Brain microvascular endothelial cell (primary cell): ENCODE measurements at regions not wholly inside any gene's neighbourhood (a gene's known extent, or its start where the extent isn't known, plus 50 kb on each side); places are given as distances from the start of the nearest gene placed in this dataset.

ENCODE experiments used
- DNase-seq: peaks from one replicate; pipeline ENCODE4 v3.0.0-alpha.2; 2020
- H3K27ac ChIP-seq: fragments of 250-450 bp; sonication (Bioruptor Pico); 2 replicates; pipeline ENCODE4 v1.5.1; 2020; ENCODE audit warnings: mild to moderate bottlenecking, moderate library complexity
- H3K27me3 ChIP-seq: fragments of 250-450 bp; sonication (Bioruptor Pico); replicated peaks from 2 replicates; pipeline ENCODE4 v1.5.1; 2020; ENCODE audit warnings: mild to moderate bottlenecking
- H3K36me3 ChIP-seq: fragments of 250-450 bp; sonication (Bioruptor Pico); replicated peaks from 2 replicates; pipeline ENCODE4 v1.5.1; 2020; ENCODE audit warnings: mild to moderate bottlenecking
- H3K4me3 ChIP-seq: 2 replicates; pipeline ENCODE4 v1.5.1; 2011; ENCODE audit warnings: low read depth, mild to moderate bottlenecking, control low read depth, low read length, moderate library complexity
- CTCF ChIP-seq: IDR thresholded peaks from 2 replicates; pipeline ENCODE4 v1.5.1; 2011; ENCODE audit warnings: low read depth, mild to moderate bottlenecking, moderate library complexity, low read length, control low read depth, inconsistent platforms; ENCODE audit errors: missing control alignments
- in situ Hi-C: cut with HindIII; loops from 2 replicates; pipeline ENCODE4 v1.10.0; 2017; ENCODE audit warnings: low sequenced_read_pairs, low pct_ligation_motif_present

GRCh38 chr7:41449694-41450093 is 253.2 kb downstream of the INHBA start:
- Histone ChIP-seq H3K4me3 (no peak overlapping the region), H3K36me3 (no peaks in the 10 kb centered on the region), H3K27me3 (no peaks in the 10 kb centered on the region), H3K27ac (no peak overlapping the region)
- in situ Hi-C loops = no loop called here
- TF ChIP-seq CTCF = no peak
- no peak for DNase-seq

- in situ Hi-C loops = no loop called here
- H3K4me3 ChIP-seq = no peak overlapping the region
- DNase-seq = no peak
- H3K27me3 ChIP-seq = no peaks in the 10 kb centered on the region
- no peak overlapping the region for H3K27ac ChIP-seq
- TF ChIP-seq CTCF = no peak
- no peaks in the 10 kb centered on the region for H3K36me3 ChIP-seq
These were observed 253.6 kb downstream of the INHBA start for GRCh38 chr7:41449286-41449685.

GRCh38 chr7:41448104-41448503 is 254.8 kb downstream of the INHBA start:
- H3K36me3 ChIP-seq = no peaks in the 10 kb centered on the region
- H3K27ac ChIP-seq = no peak overlapping the region
- H3K27me3 ChIP-seq = no peaks in the 10 kb centered on the region
- H3K4me3 ChIP-seq = no peak overlapping the region
- in situ Hi-C loops = no loop called here
- no peak for DNase-seq
- TF ChIP-seq CTCF = no peak

GRCh38 chr7:41447450-41448042 is 255.3 kb downstream of the INHBA start:
- Histone ChIP-seq H3K27me3 (no peaks in the 10 kb centered on the region), H3K4me3 (no peak overlapping the region), H3K36me3 (no peaks in the 10 kb centered on the region), H3K27ac (no peak overlapping the region)
- no peak for DNase-seq
- no peak for TF ChIP-seq CTCF
- in situ Hi-C loops = no loop called here

- in situ Hi-C loops = no loop called here
- Histone ChIP-seq H3K27me3 (no peaks in the 10 kb centered on the region), H3K27ac (no peak overlapping the region), H3K36me3 (no peaks in the 10 kb centered on the region), H3K4me3 (no peak overlapping the region)
- TF ChIP-seq CTCF = no peak
- no peak for DNase-seq
These were observed 256.1 kb downstream of the INHBA start for GRCh38 chr7:41446606-41447449.
